ACHN (cell line): ENCODE measurements at regions not wholly inside any gene's neighbourhood (a gene's known extent, or its start where the extent isn't known, plus 50 kb on each side); places are given as distances from the start of the nearest gene placed in this dataset.
"Not testable (repeated sequence)": the region's sequence is repeated elsewhere in the genome, so short reads cannot be mapped to it uniquely, and the experiment has no call there.

Experiments used
- DNase-seq: peaks from one replicate; pipeline ENCODE4 v3.0.0-alpha.2; 2015
- in situ Hi-C: cut with HindIII; loops from 2 replicates; pipeline ENCODE4 v1.10.0; 2017; ENCODE audit warnings: low sequenced_read_pairs, low pct_ligation_motif_present, low pct_unique_long_range_greater_than_20kb

GRCh38 chr10:20668985-20669384 lies 228.1 kb downstream of the NEBL start:
- DNase-seq = no peak
- in situ Hi-C loops = no loop called here

DNA sequence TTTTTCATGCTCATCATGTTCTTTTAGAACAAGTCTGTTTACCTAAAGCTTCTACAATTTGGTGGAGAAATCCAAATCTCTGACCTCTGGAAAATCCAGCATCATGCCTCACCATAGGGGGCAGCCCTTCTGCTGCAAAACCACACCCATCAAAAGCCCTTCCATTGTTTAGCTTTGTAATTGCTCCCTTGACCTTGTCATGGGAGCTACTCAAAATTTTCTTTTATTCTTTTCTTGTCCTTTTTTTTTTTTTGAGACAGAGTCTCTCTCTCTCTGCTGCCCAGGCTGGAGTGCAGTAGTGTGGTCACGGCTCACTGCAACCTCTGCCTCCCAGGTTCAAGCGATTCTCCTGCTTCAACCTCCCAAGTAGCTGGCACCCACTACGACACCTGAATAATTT lies 234.4 kb downstream of the NEBL start:
- no peak for DNase-seq
- in situ Hi-C loops = no loop called here

DNA sequence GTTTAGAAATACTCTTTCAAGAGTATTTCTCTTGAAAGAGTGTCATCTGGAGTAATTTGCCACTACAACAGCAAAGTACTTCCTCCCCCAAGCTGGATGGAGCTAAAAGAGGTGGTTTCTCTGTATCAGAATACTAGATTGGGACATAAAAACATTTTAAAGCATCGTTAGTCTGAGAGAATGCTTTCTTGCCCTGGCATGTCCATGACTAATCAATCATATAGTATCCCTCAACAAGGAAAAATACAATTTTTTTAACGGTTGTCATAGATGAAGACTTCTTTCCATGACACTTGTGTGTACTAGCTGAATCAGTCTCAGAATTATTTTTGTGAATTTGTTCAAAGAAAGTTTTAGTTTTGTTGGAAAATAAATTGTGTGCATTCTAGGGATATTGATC lies 237.9 kb downstream of the NEBL start:
- in situ Hi-C loops = no loop called here
- DNase-seq = no peak

DNA sequence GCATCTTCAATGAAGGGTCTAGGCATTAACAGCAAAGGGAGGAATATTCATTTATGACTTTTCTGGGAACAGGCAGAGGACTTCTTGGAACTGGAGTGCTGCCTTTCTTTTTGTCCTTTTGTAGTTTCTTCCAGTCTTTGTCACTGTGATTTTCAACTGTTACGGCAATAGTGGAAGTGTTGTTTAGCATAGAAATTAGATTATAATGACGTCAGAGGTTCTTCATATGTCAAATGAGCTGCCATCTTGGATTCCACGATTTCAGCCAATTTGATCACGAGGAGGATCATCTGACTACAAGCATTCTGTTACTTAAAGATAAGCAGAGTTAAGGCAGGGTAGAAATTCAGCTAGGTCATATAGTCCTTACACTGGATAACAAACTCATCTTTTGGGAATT lies 239.0 kb downstream of the NEBL start:
- DNase-seq = no peak
- in situ Hi-C loops = no loop called here

- in situ Hi-C loops = no loop called here
Measured at GRCh38 chr10:20656886-20657285, 240.2 kb downstream of the NEBL start.

DNA sequence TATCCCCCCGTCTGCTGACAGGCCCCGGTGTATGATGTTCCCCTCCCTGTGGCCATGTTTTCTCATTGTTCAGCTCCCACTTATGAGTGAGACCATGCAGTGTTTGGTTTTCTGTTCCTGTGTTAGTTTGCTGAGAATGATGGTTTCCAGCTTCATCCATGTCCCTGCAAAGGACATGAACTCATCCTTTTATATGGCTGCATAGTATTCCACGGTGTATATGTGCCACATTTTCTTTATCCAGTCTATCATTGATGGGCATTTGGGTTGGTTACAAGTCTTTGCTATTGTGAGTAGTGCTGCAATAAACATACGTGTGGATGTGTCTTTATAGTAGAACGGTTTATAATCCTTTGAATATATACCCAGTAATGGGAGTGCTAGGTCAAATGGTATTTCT lies 244.7 kb downstream of the NEBL start:
- in situ Hi-C loops, DNase-seq: not testable (repeated sequence)

More at GRCh38 chr10:20656886-20657285, 240.2 kb downstream of the NEBL start:
- DNase-seq = no peak

- in situ Hi-C loops = no loop called here
- DNase-seq = no peak
Measured at GRCh38 chr10:20648263-20648874, 248.7 kb downstream of the NEBL start.

DNA sequence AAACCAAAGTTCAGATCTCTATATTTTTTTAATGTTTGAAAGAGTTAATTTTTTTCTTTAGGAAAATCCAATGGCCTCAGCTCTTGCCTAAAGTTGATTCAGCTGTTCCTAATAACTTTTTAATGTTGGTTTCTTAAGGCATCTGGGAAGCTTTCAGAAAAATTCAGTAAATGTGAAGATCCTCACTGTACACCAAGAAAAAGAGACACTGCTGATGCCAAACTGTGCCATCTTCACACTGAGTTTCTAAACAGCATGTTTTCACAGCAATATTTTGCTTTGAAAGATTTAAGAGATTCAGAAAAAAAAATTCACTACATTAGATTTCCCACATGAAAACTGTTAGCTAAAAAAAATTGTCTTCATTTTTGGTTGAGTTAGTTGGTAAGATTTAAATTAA lies 249.4 kb downstream of the NEBL start:
- in situ Hi-C loops = no loop called here
- DNase-seq = no peak

- no peak for DNase-seq
- in situ Hi-C loops = no loop called here
Measured at GRCh38 chr10:20644421-20644820, 252.7 kb downstream of the NEBL start.

- in situ Hi-C loops = no loop called here
- no peak for DNase-seq
Measured at GRCh38 chr10:20641605-20642004, 255.5 kb downstream of the NEBL start.

DNA sequence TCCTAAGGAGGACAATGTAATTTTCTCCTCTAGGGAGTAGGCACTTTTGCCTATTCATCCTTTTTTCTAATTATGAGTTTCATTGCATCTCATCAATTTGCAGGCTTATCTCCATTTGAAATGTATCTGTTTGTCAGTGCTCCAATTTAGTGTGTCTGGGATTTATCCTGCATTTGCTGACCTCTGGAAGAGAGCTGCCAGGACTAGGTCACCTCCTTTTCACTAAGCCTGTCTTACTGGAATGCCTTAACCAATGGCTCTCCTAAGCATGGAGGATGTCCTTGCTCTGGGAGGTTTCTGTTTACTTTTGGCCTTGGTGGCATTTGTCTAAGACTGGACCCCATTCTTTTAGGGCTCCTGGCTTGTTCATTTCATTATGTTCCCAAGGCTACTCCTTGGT lies 261.5 kb downstream of the NEBL start:
- no peak for DNase-seq
- in situ Hi-C loops = no loop called here

DNA sequence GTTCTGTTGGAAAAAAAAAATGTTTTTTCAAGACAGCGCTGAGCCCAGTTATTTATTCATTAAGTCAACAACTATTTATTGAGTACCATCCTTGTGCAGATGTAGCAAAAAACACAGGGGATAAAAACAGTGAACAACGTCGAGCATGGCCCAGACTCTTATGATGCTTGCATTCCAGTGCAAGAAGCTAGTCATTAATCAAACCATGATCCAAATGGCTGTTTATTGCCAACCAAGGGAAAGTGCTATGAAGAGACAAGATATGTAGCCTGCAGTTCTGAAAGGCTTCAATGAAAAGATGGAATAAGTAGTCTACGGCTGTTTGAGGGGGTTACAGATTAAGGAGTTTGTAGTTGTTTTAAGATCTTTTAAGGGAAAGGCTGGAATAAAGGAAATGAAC lies 262.3 kb downstream of the NEBL start:
- in situ Hi-C loops = no loop called here
- DNase-seq = no peak

GRCh38 chr10:20633714-20634113 lies 263.4 kb downstream of the NEBL start:
- in situ Hi-C loops = no loop called here
- no peak for DNase-seq

- in situ Hi-C loops = no loop called here
- DNase-seq = no peak
Measured at GRCh38 chr10:20632696-20633095, 264.4 kb downstream of the NEBL start.

DNA sequence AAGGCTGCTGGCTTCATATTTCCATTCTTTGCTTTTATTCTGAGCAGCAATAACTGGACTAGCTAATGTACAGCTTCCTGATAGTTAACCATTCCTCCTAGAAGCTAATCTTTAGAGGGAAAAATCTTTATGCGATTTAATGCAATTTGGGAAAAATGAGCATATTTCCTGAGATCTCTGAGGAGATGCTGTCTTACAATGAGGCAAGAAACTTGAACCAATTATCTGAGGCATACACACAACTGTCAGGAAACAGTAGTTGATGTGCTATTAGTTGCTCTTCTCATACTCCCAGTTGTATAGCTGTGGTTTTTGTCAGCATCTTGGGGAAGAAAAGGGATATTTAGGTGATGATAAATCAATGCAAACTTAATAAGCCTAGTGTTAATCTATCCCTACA lies 265.9 kb downstream of the NEBL start:
- no peak for DNase-seq
- in situ Hi-C loops = no loop called here

- DNase-seq = no peak
- in situ Hi-C loops = no loop called here
Measured at GRCh38 chr10:20630092-20630643, 266.9 kb downstream of the NEBL start.

- DNase-seq = no peak
- in situ Hi-C loops = no loop called here
Measured at GRCh38 chr10:20627946-20628507, 269.1 kb downstream of the NEBL start.

- no peak for DNase-seq
- in situ Hi-C loops = no loop called here
Measured at GRCh38 chr10:20627087-20627486, 270.0 kb downstream of the NEBL start.

- in situ Hi-C loops = no loop called here
Measured at GRCh38 chr10:20625868-20626267, 271.2 kb downstream of the NEBL start.

GRCh38 chr10:20624642-20625041 lies 272.5 kb downstream of the NEBL start:
- in situ Hi-C loops = no loop called here
- no peak for DNase-seq

More at GRCh38 chr10:20625868-20626267, 271.2 kb downstream of the NEBL start:
- DNase-seq = no peak
